LNCaP clone FGC (cell line): ENCODE measurements at regions not wholly inside any gene's neighbourhood (a gene's known extent, or its start where the extent isn't known, plus 50 kb on each side); places are given as distances from the start of the nearest gene placed in this dataset.

Experiments
- DNase-seq: peaks from one replicate; pipeline ENCODE4 v3.0.0-alpha.2; 2011; ENCODE audit warnings: low read depth
- H3K4me3 ChIP-seq: 2 replicates; pipeline ENCODE4 v1.5.1; 2011; ENCODE audit warnings: mild to moderate bottlenecking, low read depth, low read length, control low read depth
- CTCF ChIP-seq: IDR thresholded peaks from 2 replicates; pipeline ENCODE4 v1.5.1; 2012; ENCODE audit warnings: mild to moderate bottlenecking; ENCODE audit not compliant: control insufficient read depth, insufficient read depth; ENCODE audit errors: extremely low read depth

GRCh38 chr13:57073983-57074382, 66.7 kb upstream of the PRR20A start:
- TF ChIP-seq CTCF = no peak
- H3K4me3 ChIP-seq = no peak overlapping the region
- no peak for DNase-seq

GRCh38 chr13:57075588-57075987, 65.1 kb upstream of the PRR20A start:
- DNase-seq = no peak
- H3K4me3 ChIP-seq = no peak overlapping the region
- no peak for TF ChIP-seq CTCF

- no peak for DNase-seq
- TF ChIP-seq CTCF = no peak
- no peak overlapping the region for H3K4me3 ChIP-seq
Measured at GRCh38 chr13:57087006-57087405, 53.7 kb upstream of the PRR20A start.
